Heart left ventricle (tissue), 13 donors: ENCODE measurements at regions not wholly inside any gene's neighbourhood (a gene's known extent, or its start where the extent isn't known, plus 50 kb on each side); places are given as distances from the start of the nearest gene placed in this dataset.

Experiments used
- CTCF ChIP-seq, 12 donors: fragments of 200-600 bp; sonication (generic) in 4 of 12; IDR thresholded peaks; one replicate each; pipeline versions ENCODE4 v1.5.0 to v1.8.0; 2018 to 2022; ENCODE audit warnings: antibody characterized with exemption in 12 of 12, mild to moderate bottlenecking in 5 of 12
- POLR2A ChIP-seq, 2 donors: fragments of 450-650 bp; IDR thresholded peaks; one replicate each; pipeline ENCODE4 v1.6.1; 2017; ENCODE audit warnings: antibody characterized with exemption in 2 of 2, mild to moderate bottlenecking in 2 of 2, moderate library complexity in 2 of 2
- donor health status: ischemic (EF 13 %, LVEDD 7.1; RV severe dilation, severe dysfunction).
- donor health status: DM: no; HTN: yes; CAD: no.
- donor health status: DM: no; HTN: no; CAD: no.
- donor health status: ischemic (EF 25% LVEDD 6.9; RV normal size, moderate dysfunction).
- donor health status: ischemic (EF 25% LVEDD 5.7; RV mildly dilated, moderate dysfunction).
- donor health status: ischemic (EF 35%, LVEDD 5.7; RV mildly dilated, moderate dysfunction).
- donor health status: nonischemic (EF 11% LVEDD 7.7; RV severe dilation, severe dysfunction).
- donor health status: DM: yes; HTN: yes; CAD: no.
- donor health status: PGD.
- donor health status: ischemic (EF 29% LVEDD 5.4; RV normal size, mild dysfunction).
- donor health status: nonischemic (EF 23%, LVEDD 6.1; RV moderate dilation, normal function).

- TF ChIP-seq CTCF (IDR thresholded peaks at IDR 0.05) = no peak
- no peak for TF ChIP-seq POLR2A (IDR thresholded peaks at IDR 0.05)
Observed at GRCh38 chr2:51866361-51866760, 834.4 kb upstream of the NRXN1 start.
